ENCODE measurements at regions not wholly inside any gene's neighbourhood (a gene's known extent, or its start where the extent isn't known, plus 50 kb on each side); places are given as distances from the start of the nearest gene placed in this dataset.

DNA sequence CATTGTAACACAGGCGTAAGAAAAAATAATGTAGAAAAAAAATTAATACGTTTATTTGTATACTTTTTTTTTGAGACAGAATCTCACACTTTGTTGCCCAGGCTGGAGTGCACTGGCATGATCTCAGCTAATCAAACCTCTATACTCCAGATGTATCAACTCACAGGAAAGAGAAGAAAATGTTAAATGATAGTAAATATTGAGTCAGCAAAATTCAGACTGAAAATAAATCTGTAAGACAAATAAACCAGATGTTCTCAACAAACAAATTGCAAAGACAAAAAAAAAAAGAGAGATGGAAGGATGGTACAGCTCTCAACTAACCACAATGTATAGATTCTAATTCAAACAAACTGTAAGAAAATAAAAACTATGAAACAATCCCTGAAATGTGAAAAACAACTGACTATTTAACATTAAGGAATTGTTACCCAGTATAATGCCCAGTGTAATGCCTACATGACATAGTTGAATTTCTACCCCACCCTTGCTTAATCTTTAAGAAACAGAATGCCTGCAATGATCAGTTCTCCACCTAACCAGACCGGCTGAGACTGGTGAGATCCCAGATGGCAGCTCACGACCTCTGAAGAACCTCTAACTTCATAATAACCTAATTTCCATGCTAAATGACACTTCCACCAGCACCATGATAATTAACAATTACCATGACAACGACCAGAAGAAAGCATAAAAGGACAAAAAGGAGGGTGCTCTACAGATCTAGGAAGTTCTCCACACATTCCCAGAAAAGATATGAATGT lies 272.0 kb upstream of the GNAI1 start:
- TF ChIP-seq, protein P1, sequence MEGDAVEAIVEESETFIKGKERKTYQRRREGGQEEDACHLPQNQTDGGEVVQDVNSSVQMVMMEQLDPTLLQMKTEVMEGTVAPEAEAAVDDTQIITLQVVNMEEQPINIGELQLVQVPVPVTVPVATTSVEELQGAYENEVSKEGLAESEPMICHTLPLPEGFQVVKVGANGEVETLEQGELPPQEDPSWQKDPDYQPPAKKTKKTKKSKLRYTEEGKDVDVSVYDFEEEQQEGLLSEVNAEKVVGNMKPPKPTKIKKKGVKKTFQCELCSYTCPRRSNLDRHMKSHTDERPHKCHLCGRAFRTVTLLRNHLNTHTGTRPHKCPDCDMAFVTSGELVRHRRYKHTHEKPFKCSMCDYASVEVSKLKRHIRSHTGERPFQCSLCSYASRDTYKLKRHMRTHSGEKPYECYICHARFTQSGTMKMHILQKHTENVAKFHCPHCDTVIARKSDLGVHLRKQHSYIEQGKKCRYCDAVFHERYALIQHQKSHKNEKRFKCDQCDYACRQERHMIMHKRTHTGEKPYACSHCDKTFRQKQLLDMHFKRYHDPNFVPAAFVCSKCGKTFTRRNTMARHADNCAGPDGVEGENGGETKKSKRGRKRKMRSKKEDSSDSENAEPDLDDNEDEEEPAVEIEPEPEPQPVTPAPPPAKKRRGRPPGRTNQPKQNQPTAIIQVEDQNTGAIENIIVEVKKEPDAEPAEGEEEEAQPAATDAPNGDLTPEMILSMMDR (IDR thresholded peaks at IDR 0.05; ENCODE audit: poor library complexity): no peak
- no peak for TF ChIP-seq EZH2 (IDR thresholded peaks at IDR 0.05; ENCODE audit: borderline replicate concordance)

All from hepatocyte (in vitro differentiated cells).